Mesendoderm (in vitro differentiated cells): ENCODE measurements at regions not wholly inside any gene's neighbourhood (a gene's known extent, or its start where the extent isn't known, plus 50 kb on each side); places are given as distances from the start of the nearest gene placed in this dataset.

Source experiments
- DNase-seq: peaks from one replicate; pipeline ENCODE4 v3.0.0; 2013
- H2AK5ac ChIP-seq: 2 replicates; pipeline ENCODE4 v1.6.1; 2013; ENCODE audit warnings: low read length, inconsistent platforms
- H2BK120ac ChIP-seq: 2 replicates; pipeline ENCODE4 v1.6.1; 2013; ENCODE audit warnings: low read depth, mild to moderate bottlenecking, low read length, moderate library complexity, mixed read lengths
- H2BK15ac ChIP-seq: replicated peaks from 2 replicates; pipeline ENCODE4 v1.6.1; 2013; ENCODE audit warnings: low read depth, mild to moderate bottlenecking, moderate library complexity
- H2BK5ac ChIP-seq: 2 replicates; pipeline ENCODE4 v1.6.1; 2013; ENCODE audit warnings: low read length, inconsistent platforms
- H3K18ac ChIP-seq: 2 replicates; pipeline ENCODE4 v1.6.1; 2013; ENCODE audit warnings: mild to moderate bottlenecking, low read length, mixed read lengths
- H3K23ac ChIP-seq: one replicate; pipeline ENCODE4 v1.6.1; 2013; ENCODE audit warnings: low read length
- H3K27ac ChIP-seq: 2 replicates; pipeline ENCODE4 v1.5.1; 2013; ENCODE audit warnings: low read depth, mild to moderate bottlenecking, inconsistent platforms, low read length, moderate library complexity
- H3K27me3 ChIP-seq: 2 replicates; pipeline ENCODE4 v1.6.1; 2013; ENCODE audit warnings: low read length, control low read depth, mild to moderate bottlenecking, inconsistent platforms; ENCODE audit not compliant: insufficient read depth, poor library complexity
- H3K36me3 ChIP-seq: 2 replicates; pipeline ENCODE4 v1.6.1; 2013; ENCODE audit warnings: low read length, inconsistent platforms; ENCODE audit not compliant: control insufficient read depth, insufficient read depth
- H3K4ac ChIP-seq: one replicate; pipeline ENCODE4 v1.6.1; 2013; ENCODE audit warnings: low read depth, mild to moderate bottlenecking, low read length, moderate library complexity
- H3K4me1 ChIP-seq: 2 replicates; pipeline ENCODE4 v1.6.1; 2013; ENCODE audit warnings: low read depth, low read length, inconsistent platforms; ENCODE audit not compliant: control insufficient read depth
- H3K4me2 ChIP-seq: 2 replicates; pipeline ENCODE4 v1.6.1; 2013; ENCODE audit warnings: low read length
- H3K4me3 ChIP-seq: 2 replicates; pipeline ENCODE4 v1.5.1; 2013; ENCODE audit warnings: mild to moderate bottlenecking, low read length
- H3K56ac ChIP-seq: one replicate; pipeline ENCODE4 v1.6.1; 2013; ENCODE audit warnings: low read length
- H3K79me1 ChIP-seq: 2 replicates; pipeline ENCODE4 v1.6.1; 2013; ENCODE audit warnings: low read length, inconsistent platforms
- H3K79me2 ChIP-seq: 2 replicates; pipeline ENCODE4 v1.6.1; 2013; ENCODE audit warnings: mild to moderate bottlenecking, low read length; ENCODE audit not compliant: control insufficient read depth, insufficient read depth
- H3K9ac ChIP-seq: 2 replicates; pipeline ENCODE4 v1.6.1; 2013; ENCODE audit warnings: low read length, inconsistent platforms
- H4K5ac ChIP-seq: one replicate; pipeline ENCODE4 v1.6.1; 2013; ENCODE audit warnings: low read length
- H4K8ac ChIP-seq: one replicate; pipeline ENCODE4 v1.6.1; 2013; ENCODE audit warnings: low read depth, mild to moderate bottlenecking, control low read depth, low read length, moderate library complexity
- WGBS: extraction: QIAGEN DNeasy Blood & Tissue Kit; methylation state at CpG from one replicate; pipeline ENCODE4 v1.1.7; 2013; ENCODE audit warnings: low lambda C conversion rate, missing lambda C conversion rate; ENCODE audit not compliant: insufficient coverage; ENCODE audit errors: extremely low coverage; 5-methylcytosine and 5-hydroxymethylcytosine counted together

GRCh38 chr3:74691946-74692345, 77.5 kb upstream of the CNTN3 start:
- H3K79me1 ChIP-seq = no peaks in the 10 kb centered on the region
- H2BK5ac ChIP-seq = no peak overlapping the region
- no peaks in the 10 kb centered on the region for H3K27me3 ChIP-seq
- no peak overlapping the region for H3K4ac ChIP-seq
- WGBS = no CpG with 5 or more reads among the region's 7 CpGs
- H2BK15ac ChIP-seq = no peak overlapping the region
- H3K4me3 ChIP-seq = no peak overlapping the region
- no peak overlapping the region for H2AK5ac ChIP-seq
- H2BK120ac ChIP-seq = no peak overlapping the region
- no peak overlapping the region for H4K5ac ChIP-seq
- no peak overlapping the region for H3K9ac ChIP-seq
- no peak overlapping the region for H3K23ac ChIP-seq
- no peak for DNase-seq
- no peak overlapping the region for H4K8ac ChIP-seq
- no peaks in the 10 kb centered on the region for H3K4me1 ChIP-seq
- H3K4me2 ChIP-seq = no peak overlapping the region
- no peaks in the 10 kb centered on the region for H3K36me3 ChIP-seq
- no peaks in the 10 kb centered on the region for H3K79me2 ChIP-seq
- H3K56ac ChIP-seq = no peak overlapping the region
- no peak overlapping the region for H3K27ac ChIP-seq
- H3K18ac ChIP-seq = no peak overlapping the region

- no peak overlapping the region for H2BK15ac ChIP-seq
- no peak overlapping the region for H3K23ac ChIP-seq
- no peak for DNase-seq
- H3K4me3 ChIP-seq = no peak overlapping the region
- H3K79me1 ChIP-seq = no peaks in the 10 kb centered on the region
- no peak overlapping the region for H4K8ac ChIP-seq
- no peaks in the 10 kb centered on the region for H3K4me1 ChIP-seq
- H3K18ac ChIP-seq = no peak overlapping the region
- H3K4ac ChIP-seq = no peak overlapping the region
- no peak overlapping the region for H3K9ac ChIP-seq
- H3K79me2 ChIP-seq = no peaks in the 10 kb centered on the region
- H2BK120ac ChIP-seq = no peak overlapping the region
- no peak overlapping the region for H3K56ac ChIP-seq
- no peak overlapping the region for H2BK5ac ChIP-seq
- H3K27ac ChIP-seq = no peak overlapping the region
- no peaks in the 10 kb centered on the region for H3K27me3 ChIP-seq
- WGBS = no CpG with 5 or more reads among the region's 1 CpG
- no peak overlapping the region for H4K5ac ChIP-seq
- H2AK5ac ChIP-seq = no peak overlapping the region
- no peaks in the 10 kb centered on the region for H3K36me3 ChIP-seq
- H3K4me2 ChIP-seq = no peak overlapping the region
Measured at GRCh38 chr3:74673326-74673725, 58.9 kb upstream of the CNTN3 start.

GRCh38 chr3:74664606-74665005, 50.1 kb upstream of the CNTN3 start:
- no peak overlapping the region for H3K4me3 ChIP-seq
- no peak overlapping the region for H2AK5ac ChIP-seq
- H3K36me3 ChIP-seq = no peaks in the 10 kb centered on the region
- H4K8ac ChIP-seq = no peak overlapping the region
- H2BK15ac ChIP-seq = no peak overlapping the region
- no peak overlapping the region for H3K27ac ChIP-seq
- H3K79me2 ChIP-seq = no peaks in the 10 kb centered on the region
- no peak overlapping the region for H3K4me2 ChIP-seq
- no peak overlapping the region for H2BK120ac ChIP-seq
- no peaks in the 10 kb centered on the region for H3K27me3 ChIP-seq
- no peak overlapping the region for H3K23ac ChIP-seq
- no peak overlapping the region for H3K9ac ChIP-seq
- no peak overlapping the region for H3K4ac ChIP-seq
- H4K5ac ChIP-seq = no peak overlapping the region
- no peak overlapping the region for H2BK5ac ChIP-seq
- no peak overlapping the region for H3K56ac ChIP-seq
- H3K4me1 ChIP-seq = no peaks in the 10 kb centered on the region
- DNase-seq = no peak
- H3K18ac ChIP-seq = no peak overlapping the region
- WGBS = no CpG with 5 or more reads among the region's 3 CpGs
- no peaks in the 10 kb centered on the region for H3K79me1 ChIP-seq
